NCI-H2196 (cell line): ENCODE measurements at regions not wholly inside any gene's neighbourhood (a gene's known extent, or its start where the extent isn't known, plus 50 kb on each side); places are given as distances from the start of the nearest gene placed in this dataset.

Experiments
- DNase-seq: peaks from one replicate; lab custom pipeline; 2025; ENCODE audit not compliant: unreplicated experiment; lab: John Stamatoyannopoulos, UW

DNA sequence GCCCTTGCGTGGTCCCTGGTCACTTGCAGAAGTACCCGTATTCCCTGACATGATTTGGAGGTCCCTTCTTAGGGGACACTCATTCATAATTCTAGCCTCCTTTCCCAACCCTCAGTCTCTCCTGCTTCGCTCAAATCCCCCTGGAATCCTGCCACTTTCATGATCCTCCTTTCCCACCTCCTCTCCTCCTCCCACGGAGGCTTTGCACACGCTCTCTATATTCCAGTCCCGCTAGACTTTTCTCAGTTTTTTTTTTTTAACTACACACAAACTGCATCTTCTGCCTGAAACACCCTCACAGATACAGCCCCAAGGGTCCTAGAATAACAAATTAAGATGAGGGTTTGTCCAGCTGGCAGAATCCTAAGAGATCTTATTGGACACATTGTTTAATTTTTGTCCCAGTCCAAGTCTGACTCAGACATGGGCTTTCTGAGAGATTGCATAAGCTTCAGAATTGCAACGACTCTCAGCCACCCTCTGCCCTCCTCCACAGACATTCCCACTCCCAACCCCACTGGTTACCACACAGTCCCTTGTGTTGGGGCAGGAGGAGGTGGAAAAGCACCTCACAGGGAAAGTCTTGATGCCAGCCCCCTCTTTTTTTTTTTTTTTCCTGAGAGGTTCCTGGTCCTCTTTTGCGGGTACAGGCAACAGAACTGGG is 739.5 kb upstream of the EEF2KMT start:
- DNase-seq, result no peak

DNA sequence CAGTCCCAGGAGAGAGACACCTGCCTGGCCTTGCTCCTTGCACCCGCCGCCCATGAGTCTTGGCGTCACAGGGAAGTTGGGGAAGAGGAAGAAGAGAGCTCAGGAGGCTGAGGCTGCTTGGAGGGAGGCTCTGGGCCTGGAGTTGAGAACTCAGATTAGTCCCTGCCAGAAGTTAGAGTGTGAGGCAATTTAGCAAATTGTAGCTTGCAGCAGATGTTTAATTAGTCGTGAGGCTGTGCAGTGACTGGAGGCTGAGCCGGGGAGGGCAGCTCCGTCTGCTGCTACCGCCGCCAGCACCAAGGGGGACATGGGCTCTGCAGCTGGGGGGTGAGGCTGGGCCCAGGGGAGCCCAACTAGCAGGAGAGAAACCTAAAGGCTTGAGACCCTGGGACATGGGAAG is 738.3 kb upstream of the EEF2KMT start:
- no peak for DNase-seq

DNA sequence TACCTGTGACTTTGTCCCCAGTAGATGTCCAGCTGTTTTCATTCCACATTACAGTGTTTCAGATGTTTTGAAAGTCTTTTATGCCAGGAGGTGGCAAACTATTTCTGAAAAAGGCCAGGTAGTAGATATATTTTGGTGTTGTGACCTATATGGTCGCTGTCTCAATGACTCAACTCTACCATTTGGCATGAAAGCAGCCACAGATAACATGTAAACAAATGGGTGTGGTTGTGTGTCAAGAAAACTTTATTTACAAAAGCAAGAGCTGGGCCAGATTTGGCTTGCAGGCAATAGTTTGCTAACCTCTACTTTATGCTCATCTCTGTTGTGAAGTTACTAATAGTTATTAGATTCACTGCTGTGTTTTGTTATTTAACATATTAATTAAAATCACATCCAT is 728.7 kb upstream of the EEF2KMT start:
- DNase-seq, result no peak

DNA sequence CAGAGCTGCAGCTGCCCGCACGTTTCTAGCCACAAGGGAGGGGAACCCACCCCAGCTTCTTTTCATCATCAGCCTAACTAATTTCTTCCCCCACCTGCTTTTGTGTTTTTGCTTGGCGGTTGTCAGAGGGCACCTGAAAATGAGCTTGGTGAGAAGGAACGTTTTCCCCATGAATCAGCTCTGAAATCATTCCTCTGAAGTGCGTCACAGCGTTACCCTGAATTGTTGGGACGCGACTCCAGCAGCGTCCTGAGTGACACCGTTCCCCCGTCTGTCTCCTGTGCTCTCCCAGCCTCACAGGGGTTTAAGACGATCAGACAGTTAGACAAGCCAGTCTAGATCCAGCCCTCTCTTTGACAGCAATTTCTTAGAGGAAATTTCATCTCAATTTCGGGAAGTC is 722.9 kb upstream of the EEF2KMT start:
- DNase-seq, result no peak

DNA sequence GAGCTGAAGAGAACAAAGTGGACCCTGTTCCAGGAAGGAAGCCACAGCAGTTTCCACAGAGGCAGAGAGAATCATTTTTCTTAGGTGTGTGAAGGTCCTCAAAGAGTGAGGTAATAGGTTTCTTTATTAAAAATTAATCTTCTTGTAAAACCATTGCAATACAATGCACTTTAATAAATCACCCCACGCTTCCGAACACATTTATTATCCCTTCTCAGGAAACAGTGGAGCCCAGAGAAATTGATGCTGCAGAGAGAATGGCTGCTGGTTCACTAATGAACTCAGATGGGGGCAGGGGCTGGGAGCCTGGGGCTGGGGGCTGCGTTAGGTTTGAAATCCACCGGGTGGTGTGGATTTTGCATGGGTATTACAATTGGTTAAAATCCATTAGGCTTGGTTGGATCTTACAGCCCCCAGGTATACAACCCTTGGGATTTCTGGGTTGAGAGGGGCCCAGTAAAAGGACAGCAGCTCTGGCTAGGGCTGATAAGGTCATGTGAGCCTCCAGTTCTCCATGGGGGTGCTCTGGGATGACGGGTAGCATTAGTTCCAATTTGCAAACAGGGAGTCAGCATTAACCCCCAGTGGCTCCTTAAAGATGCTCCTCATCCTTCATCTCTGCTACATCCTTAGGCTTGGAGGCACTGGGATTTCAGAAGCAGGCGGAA is 718.1 kb upstream of the EEF2KMT start:
- no peak for DNase-seq

DNA sequence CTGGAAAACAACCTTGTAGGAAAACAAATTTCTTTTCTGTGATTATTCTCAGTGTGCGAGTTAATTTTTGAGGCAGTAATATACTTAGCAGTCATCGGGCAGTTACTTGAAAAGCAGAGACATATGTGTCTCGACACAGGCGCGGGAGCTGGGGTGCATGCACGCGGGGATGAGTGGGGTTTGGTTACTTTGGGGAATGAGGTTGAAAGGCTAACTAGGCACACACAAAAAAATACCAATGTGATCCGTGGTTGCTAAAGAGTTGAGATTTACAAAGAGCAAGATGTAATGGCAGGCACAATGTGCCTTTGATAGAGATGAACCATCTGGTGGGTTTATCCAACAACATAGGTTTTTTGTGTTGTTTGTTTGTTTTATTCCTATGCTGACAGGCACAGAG is 703.8 kb upstream of the EEF2KMT start:
- no peak for DNase-seq

DNA sequence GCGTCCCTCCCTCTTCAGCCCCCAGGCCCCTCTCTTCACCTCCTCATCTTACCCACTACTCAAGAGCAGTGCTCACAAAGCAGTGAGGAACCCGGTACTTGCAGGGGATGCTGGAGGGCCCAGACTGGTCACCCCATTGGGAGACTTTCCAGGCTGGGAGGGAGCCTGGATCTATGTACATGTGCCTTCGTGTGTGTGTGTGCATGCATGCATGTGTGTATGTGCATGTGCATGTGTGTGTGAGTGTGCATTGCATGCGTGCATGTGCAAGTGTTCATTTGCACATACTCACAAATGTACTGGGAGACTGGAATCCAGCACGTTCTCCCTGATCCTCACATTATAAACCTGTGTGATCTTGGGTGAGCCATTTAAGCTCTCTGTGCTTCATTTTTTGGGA is 696.0 kb upstream of the EEF2KMT start:
- DNase-seq, result no peak

DNA sequence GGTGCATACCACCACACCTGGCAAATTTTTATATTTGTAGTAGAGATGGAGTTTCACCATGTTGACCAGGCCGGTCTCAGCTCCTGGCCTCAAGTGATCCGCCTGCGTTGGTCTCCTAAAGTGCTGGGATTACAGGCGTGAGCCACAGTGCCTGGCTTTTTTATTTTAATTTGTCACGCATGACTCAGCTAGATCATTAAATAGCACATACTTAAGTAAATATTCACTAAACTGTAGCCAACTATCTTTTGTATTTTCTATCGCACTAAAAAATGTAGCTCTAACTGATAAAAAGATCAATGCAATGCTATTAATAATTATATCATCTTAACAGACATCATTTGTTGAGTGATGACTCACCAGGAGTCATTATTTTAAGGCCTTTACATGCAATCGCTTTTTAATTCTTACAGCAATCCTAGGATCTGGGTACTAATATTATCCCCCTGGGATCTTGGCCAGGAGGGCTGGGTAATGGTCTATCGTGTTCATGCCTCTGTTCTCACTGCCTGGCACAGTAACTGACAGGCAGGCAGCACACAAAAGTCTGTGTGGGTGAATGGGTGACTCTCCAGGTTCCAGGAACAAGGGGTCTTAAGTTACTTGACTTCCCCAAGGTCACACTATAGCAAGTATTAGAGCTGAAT is 693.5 kb upstream of the EEF2KMT start:
- DNase-seq, result no peak

DNA sequence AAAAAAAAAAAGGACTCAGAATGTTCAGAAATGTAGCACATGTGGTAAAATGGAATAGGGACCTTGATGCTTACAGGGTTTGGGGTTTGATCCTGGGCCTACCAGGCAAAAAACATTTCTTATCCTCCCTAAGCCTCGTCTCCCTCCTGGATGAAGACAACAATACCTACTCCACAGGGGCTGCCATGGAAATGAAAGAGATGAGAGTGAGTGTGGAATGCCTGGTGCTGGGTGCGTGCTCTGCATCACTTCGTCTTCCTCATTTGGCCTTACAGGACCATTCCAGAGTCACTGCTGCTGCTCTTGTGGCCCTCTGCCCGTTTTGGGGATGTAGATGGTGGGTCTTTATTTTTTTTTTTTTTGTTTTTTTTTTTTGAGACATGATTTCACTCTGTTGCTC is 692.9 kb upstream of the EEF2KMT start:
- DNase-seq, result no peak

DNA sequence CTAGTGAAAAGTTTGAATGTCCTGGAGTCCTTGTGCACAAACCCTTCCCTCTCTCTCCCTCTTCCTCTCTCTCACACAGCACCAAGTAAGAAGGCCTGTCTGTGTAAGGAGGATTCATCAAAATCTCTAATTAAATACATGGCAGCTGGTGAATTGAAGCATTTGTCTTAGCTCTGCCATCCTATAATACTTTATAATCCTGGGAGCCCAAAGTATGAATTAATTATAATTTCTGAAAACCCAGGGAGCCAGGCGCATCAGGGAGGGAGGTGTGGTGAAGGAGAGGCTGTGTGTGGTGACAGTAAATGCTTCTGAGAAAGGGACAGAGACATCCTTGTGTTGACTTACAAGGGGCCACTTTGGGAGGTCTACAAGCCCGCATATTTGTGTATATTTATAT is 691.4 kb upstream of the EEF2KMT start:
- DNase-seq, result no peak

DNA sequence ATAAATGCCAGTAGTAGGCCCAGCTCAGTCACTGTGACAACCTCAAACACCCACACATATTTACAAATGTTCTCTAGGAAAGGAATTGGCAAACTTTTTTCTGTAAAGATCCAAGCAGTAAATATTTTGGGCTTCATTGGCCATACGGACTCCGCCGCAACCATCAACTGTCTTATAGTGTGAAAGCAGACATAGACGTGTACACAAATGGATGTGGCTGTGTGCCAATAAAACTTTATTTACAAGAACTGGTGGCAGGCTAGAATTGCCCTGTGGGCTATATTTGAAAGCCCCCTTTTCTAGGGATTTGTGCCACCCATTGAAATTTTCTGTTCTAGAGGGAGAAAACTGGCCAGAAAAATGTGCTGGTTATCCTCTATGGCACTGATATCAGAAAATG is 683.8 kb upstream of the EEF2KMT start:
- no peak for DNase-seq

DNA sequence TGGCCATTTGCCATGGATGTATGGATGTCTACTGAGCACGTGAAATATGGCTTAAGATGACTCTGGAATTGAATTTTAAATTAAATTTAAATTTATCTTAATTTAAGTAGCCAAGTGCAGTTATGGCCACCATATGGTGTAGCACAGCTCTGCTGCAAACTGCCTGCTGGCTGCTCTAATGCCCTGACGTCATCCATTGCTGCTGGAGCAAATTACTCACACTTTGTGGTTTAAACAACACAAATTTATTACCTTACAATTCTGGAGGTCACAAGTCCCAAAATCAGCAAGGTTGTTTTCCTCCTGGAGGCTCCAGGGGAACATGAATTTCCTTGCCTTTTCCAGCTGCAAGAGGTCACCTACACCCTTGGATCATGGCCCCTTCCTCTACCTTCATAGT is 679.3 kb upstream of the EEF2KMT start:
- no peak for DNase-seq

DNA sequence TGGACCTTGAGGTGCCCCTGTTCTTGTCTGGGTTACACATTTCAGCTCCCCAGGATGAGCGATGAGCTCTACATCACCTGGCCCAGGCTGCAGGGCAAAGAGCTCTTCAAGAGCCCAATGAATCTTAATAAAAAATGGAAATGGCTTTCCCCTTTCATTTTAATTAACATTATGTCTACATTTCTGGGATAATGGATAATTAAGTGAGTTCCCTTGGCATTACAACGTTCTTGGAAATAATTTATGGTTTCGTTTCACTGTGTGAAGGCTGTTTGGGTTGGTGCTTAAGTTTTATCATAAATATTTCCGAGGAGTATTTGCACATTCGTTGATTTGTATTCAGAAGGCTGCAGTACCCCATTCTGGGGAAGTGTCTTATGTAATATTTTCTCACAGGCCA is 678.3 kb upstream of the EEF2KMT start:
- no peak for DNase-seq

DNA sequence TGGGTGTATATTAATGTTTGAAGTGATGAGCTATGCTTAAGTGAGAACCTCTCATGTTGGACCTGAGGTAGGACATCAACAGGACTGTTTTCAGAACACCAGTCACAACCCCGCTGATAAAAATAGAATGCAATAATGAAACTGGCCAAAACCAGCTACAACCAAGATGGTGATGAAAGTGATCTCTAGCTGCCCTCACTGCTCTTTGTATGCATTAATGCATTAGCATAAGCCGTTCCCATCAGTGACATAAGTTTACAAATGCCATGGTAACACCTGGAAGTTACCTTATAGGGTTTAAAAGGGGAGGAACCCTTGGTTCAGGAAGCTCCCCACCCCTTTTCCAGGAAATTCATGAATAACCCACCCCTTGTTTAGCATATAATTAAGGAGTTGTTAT is 672.5 kb upstream of the EEF2KMT start:
- DNase-seq, result no peak

DNA sequence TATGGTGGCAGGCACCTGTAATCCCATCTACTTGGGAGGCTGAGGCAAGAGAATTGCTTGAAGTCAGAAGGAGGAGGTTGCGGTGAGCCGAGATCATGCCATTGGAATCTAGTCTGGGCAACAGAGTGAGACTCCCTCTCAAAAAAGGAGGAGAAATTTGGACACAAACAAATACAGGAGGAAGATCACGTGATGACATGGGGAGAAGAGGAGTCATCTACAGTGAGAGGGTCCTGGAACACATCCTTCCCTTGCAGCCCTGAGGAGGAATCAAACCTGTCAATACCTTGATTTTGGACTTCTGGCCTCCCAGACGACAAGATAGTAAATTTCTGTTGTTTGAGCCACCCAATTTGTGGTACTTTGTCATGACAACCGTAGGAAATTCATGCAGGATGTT is 671.9 kb upstream of the EEF2KMT start:
- DNase-seq, result no peak

DNA sequence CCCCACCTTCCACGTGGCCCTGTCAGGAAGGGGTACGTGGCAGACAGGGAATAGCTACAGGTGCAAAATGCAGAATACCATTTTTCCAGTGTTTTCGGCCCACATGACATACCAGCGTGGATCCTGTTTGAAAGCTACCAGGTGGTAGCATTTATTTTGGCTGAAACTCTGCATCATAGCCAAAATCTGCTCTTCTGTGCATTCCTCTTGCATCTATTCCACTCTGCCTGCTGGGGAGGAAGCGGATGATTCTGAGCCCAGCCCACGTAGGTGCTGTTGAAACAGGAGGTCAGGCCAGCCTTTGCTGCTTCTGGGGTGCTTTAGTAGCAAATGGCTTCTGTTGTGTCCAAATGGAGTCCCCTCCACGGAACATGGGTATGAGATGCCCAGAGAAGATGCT is 670.9 kb upstream of the EEF2KMT start:
- no peak for DNase-seq

DNA sequence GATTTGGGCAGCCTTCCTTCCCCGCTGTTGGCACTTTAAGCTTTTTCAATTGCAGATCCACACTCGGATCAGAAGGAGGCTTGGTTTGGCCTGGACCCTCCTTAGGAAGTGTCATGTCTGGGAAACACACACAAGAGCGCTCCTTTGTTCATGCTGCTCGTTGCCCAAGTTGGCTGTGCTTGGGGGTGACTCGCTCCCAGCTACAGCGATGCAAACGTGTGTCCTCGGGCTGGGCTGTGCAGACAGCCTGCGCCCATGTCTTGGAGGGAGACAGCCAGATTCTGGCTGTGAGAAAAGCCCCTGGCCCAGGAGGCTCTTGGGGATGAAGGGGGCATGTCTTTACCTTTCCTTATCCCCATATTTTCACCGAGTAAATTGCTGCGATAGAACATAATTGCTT is 665.6 kb upstream of the EEF2KMT start:
- DNase-seq, result no peak

DNA sequence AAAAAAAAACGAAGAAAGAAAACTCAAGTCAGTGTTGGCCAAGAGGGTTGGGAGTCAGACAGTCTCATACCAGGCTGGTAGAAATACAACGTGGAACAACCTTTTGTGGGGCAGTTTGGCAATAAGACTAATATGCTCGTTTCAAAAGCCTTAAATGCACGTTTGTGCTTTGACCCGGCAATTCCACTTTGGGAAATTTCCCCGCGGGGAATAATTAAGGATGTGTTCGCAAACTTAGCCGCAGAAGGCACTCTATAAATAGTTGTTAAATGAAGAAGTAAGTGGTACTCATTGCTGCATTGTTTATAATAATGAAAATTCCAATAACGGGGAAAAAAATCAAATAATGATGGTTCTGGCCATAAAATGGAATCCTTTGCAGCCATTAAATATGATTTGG is 664.8 kb upstream of the EEF2KMT start:
- DNase-seq, result no peak

DNA sequence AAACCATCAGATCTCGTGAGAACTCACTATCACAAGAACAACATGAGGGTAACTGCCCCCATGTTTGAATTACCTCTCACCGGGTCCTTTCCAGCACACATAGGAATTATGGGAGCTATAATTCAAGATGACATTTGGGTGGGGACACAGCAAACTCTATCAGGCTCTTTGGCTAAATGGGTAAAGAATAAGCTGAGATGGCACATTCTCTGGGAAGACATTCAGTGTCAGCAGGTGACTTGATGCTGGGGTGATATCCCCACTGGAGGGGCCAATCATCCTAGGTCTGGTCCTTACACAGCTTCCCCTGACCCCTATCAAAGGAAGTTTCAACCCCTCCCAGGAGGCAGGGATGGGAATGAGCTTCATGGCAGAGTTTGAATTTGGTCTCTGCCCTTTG is 664.0 kb upstream of the EEF2KMT start:
- DNase-seq, result no peak

DNA sequence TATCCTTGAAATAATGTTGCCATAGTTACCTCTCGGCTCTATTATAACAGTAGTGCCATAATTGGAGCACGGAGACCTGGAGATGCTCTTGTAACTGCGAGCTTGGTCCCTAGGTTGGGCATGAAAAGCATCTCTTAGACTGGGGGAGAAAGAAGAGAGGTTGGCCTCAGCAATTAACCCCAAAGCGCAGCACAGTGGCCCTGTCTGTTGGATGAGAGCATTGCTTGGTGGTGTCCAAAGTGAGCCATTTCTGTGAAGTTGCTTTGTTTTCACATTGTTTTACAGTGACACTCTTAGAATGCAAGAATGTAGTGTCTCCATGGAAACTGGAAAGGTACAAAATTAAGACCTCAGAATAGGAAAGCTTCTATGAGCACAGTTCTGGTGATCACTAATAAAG is 660.7 kb upstream of the EEF2KMT start:
- DNase-seq, result no peak

DNA sequence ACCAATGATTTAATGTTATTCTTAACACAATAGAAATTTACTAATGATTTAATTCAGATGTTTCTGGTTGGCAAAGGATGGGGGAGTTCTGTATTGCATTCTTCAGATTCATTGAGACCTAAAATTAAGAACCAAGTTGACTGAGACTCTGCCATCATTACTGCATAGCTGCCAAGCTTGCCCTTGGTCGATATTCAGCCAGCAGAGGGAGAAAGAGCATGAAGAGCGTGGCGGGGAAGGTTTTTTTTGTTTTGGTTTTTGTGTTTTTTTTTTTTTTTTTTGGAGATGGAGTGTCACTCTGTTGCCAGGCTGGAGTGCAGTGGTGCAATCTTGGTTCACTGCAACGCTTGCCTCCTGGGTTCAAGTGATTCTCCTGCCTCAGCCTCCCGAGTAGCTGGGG is 659.4 kb upstream of the EEF2KMT start:
- DNase-seq, result no peak

DNA sequence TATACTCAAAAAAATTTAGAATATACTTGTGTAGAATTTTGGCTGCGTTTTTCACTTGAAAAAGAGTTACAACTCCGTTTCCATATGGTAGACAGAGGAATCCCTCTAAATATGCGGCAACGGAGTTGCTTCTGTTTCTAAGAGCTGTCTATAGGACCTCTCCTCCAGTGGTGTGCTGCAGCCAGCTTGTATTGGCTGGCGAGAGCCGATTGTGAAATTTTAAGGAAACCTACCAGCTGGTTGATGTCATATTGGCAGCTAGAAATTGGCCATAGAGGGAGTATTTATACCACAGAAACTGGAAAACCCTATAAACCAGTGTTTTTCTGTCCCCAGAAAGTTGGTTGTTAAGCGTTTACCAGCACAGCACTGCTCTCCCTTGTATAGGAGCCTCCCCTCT is 655.8 kb upstream of the EEF2KMT start:
- no peak for DNase-seq

DNA sequence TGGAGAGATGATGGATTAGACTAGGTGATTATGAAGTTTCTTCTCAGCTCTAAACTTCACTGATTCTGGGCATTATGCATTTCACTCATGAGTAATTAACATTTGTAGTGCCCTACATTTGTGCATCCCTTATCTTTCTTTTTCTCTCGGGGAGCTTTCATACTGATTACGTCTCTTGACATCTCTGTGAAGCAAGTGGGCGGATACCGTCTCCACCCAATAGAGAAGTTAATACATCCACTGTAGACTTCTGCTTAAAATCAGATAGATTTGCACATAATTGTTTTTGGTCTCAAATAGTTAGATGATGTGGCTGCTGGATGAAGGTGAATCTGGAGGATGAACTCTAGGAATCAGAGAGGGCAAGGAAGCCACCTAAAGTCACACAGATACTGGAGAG is 653.6 kb upstream of the EEF2KMT start:
- no peak for DNase-seq
